HEK293 (cell line): ENCODE measurements at regions not wholly inside any gene's neighbourhood (a gene's known extent, or its start where the extent isn't known, plus 50 kb on each side); places are given as distances from the start of the nearest gene placed in this dataset.

Experiments used
- CTCF ChIA-PET: fragments of 350-600 bp; formaldehyde crosslinking; extraction: SDS; loops from one replicate; lab custom pipeline; 2021; ENCODE audit warnings: antibody characterized with exemption; lab: Yijun Ruan, JAX
- POLR2A ChIA-PET: fragments of 300-600 bp; formaldehyde crosslinking; extraction: SDS; loops from one replicate; lab custom pipeline; 2020; ENCODE audit warnings: antibody characterized with exemption, inconsistent platforms; lab: Yijun Ruan, JAX
- H3K27ac ChIP-seq: fragments of 200-500 bp; sonication (Bioruptor generic); 2 replicates; pipeline ENCODE4 v1.5.1; 2014; ENCODE audit warnings: low read depth, low read length, control low read depth, inconsistent platforms; ENCODE audit errors: extremely low read depth
- H3K36me3 ChIP-seq, 2 experiments: fragments of 200-500 bp in 1 of 2; sonication (Bioruptor generic) in 1 of 2; 1 replicate in 1 of 2; 2 replicates in 1 of 2; pipeline ENCODE4 v1.5.1; 2014 to 2017; ENCODE audit warnings: inconsistent platforms in 2 of 2, low read length in 2 of 2; ENCODE audit not compliant: control insufficient read depth in 2 of 2, insufficient read depth in 1 of 2
- H3K4me1 ChIP-seq: fragments of 200-500 bp; sonication (Bioruptor generic); 2 replicates; pipeline ENCODE4 v1.5.1; 2014; ENCODE audit warnings: mild to moderate bottlenecking, low read length, inconsistent platforms; ENCODE audit not compliant: control insufficient read depth, insufficient read depth
- H3K4me3 ChIP-seq: 2 replicates; pipeline ENCODE4 v1.5.1; 2011; ENCODE audit warnings: low read depth, mild to moderate bottlenecking, control low read depth, low read length, moderate library complexity
- H3K9me3 ChIP-seq: fragments of 200-500 bp; sonication (Bioruptor generic); 2 replicates; pipeline ENCODE4 v1.5.1; 2014; ENCODE audit warnings: low read depth, low read length, inconsistent platforms; ENCODE audit not compliant: control insufficient read depth, insufficient read depth
- GFI1B ChIP-seq: fragments of 450-650 bp; formaldehyde crosslinking; IDR thresholded peaks from 2 replicates; pipeline ENCODE4 v1.5.1; 2016; ENCODE audit warnings: missing biosample characterization, missing genetic modification characterization
- GLI4 ChIP-seq: fragments of 450-650 bp; formaldehyde crosslinking; IDR thresholded peaks from 2 replicates; pipeline ENCODE4 v1.5.1; 2016; ENCODE audit warnings: missing biosample characterization, missing genetic modification characterization
- HOXC10 ChIP-seq: sonication (generic); formaldehyde crosslinking; IDR thresholded peaks from 2 replicates; pipeline ENCODE4 v1.8.1; 2023; ENCODE audit warnings: mild to moderate bottlenecking, missing genetic modification reagents
- KLF16 ChIP-seq: fragments of 450-650 bp; formaldehyde crosslinking; IDR thresholded peaks from 2 replicates; pipeline ENCODE4 v1.5.1; 2017; ENCODE audit warnings: missing biosample characterization, missing genetic modification characterization
- MYNN ChIP-seq: fragments of 450-650 bp; formaldehyde crosslinking; IDR thresholded peaks from 2 replicates; pipeline ENCODE4 v1.5.1; 2016; ENCODE audit warnings: missing biosample characterization, missing genetic modification characterization, borderline replicate concordance
- MZF1 ChIP-seq: fragments of 450-650 bp; formaldehyde crosslinking; IDR thresholded peaks from 2 replicates; pipeline ENCODE4 v1.5.1; 2017; ENCODE audit warnings: missing biosample characterization, missing genetic modification characterization, borderline replicate concordance
- PRDM6 ChIP-seq: fragments of 450-650 bp; formaldehyde crosslinking; IDR thresholded peaks from 2 replicates; pipeline ENCODE4 v1.5.1; 2017; ENCODE audit warnings: missing biosample characterization, missing genetic modification characterization
- REST ChIP-seq: fragments of 450-650 bp; formaldehyde crosslinking; IDR thresholded peaks from 2 replicates; pipeline ENCODE4 v1.5.1; 2016; ENCODE audit warnings: missing biosample characterization, missing genetic modification characterization
- YY2 ChIP-seq: fragments of 450-650 bp; formaldehyde crosslinking; IDR thresholded peaks from 2 replicates; pipeline ENCODE4 v1.5.1; 2016; ENCODE audit warnings: missing biosample characterization, missing genetic modification characterization
- ZFP41 ChIP-seq: fragments of 450-650 bp; formaldehyde crosslinking; IDR thresholded peaks from 2 replicates; pipeline ENCODE4 v1.5.1; 2016; ENCODE audit warnings: missing biosample characterization, missing genetic modification characterization, borderline replicate concordance
- ZNF140 ChIP-seq: fragments of 450-650 bp; formaldehyde crosslinking; IDR thresholded peaks from 2 replicates; pipeline ENCODE4 v1.5.1; 2016; ENCODE audit warnings: missing biosample characterization, missing genetic modification characterization
- ZNF214 ChIP-seq: fragments of 450-650 bp; formaldehyde crosslinking; IDR thresholded peaks from 2 replicates; pipeline ENCODE4 v1.5.1; 2017; ENCODE audit warnings: missing biosample characterization, mild to moderate bottlenecking, missing genetic modification characterization, borderline replicate concordance
- ZNF223 ChIP-seq: fragments of 450-650 bp; formaldehyde crosslinking; IDR thresholded peaks from 2 replicates; pipeline ENCODE4 v1.5.1; 2016; ENCODE audit warnings: missing biosample characterization, missing genetic modification characterization
- ZNF473 ChIP-seq: fragments of 450-650 bp; formaldehyde crosslinking; IDR thresholded peaks from 2 replicates; pipeline ENCODE4 v1.5.1; 2017; ENCODE audit warnings: missing biosample characterization, missing genetic modification characterization
- ZNF513 ChIP-seq: fragments of 450-650 bp; IDR thresholded peaks from 2 replicates; pipeline ENCODE4 v1.5.1; 2018; ENCODE audit warnings: missing biosample characterization, missing genetic modification characterization
- ZNF561 ChIP-seq: fragments of 450-650 bp; IDR thresholded peaks from 2 replicates; pipeline ENCODE4 v1.5.1; 2018; ENCODE audit warnings: missing biosample characterization, missing genetic modification characterization, borderline replicate concordance
- ZNF571 ChIP-seq: fragments of 450-650 bp; formaldehyde crosslinking; IDR thresholded peaks from 2 replicates; pipeline ENCODE4 v1.5.0; 2017; ENCODE audit warnings: missing biosample characterization, missing genetic modification characterization
- ZNF596 ChIP-seq: fragments of 450-650 bp; IDR thresholded peaks from 2 replicates; pipeline ENCODE4 v1.5.0; 2018; ENCODE audit warnings: missing biosample characterization, mild to moderate bottlenecking, missing genetic modification characterization, moderate library complexity
- ZNF610 ChIP-seq: fragments of 450-650 bp; formaldehyde crosslinking; IDR thresholded peaks from 2 replicates; pipeline ENCODE4 v1.5.1; 2016; ENCODE audit warnings: missing biosample characterization, missing genetic modification characterization, borderline replicate concordance
- ZNF645 ChIP-seq: fragments of 450-650 bp; formaldehyde crosslinking; IDR thresholded peaks from 2 replicates; pipeline ENCODE4; 2016; ENCODE audit warnings: missing biosample characterization, missing genetic modification characterization
- ZNF660 ChIP-seq: fragments of 450-650 bp; IDR thresholded peaks from 2 replicates; pipeline ENCODE4 v1.5.1; 2018; ENCODE audit warnings: missing biosample characterization, mild to moderate bottlenecking, missing genetic modification characterization
- ZNF664 ChIP-seq: fragments of 450-650 bp; formaldehyde crosslinking; IDR thresholded peaks from 2 replicates; pipeline ENCODE4 v1.5.1; 2016; ENCODE audit warnings: missing biosample characterization, missing genetic modification characterization
- ZNF701 ChIP-seq: fragments of 450-650 bp; formaldehyde crosslinking; IDR thresholded peaks from 2 replicates; pipeline ENCODE4 v1.5.1; 2016; ENCODE audit warnings: missing biosample characterization, missing genetic modification characterization
- ZNF707 ChIP-seq: fragments of 450-650 bp; formaldehyde crosslinking; IDR thresholded peaks from 2 replicates; pipeline ENCODE4 v1.5.1; 2016; ENCODE audit warnings: missing biosample characterization, missing genetic modification characterization
- TF ChIP-seq, protein P1 (sequence below): fragments of 450-650 bp; formaldehyde crosslinking; IDR thresholded peaks from 2 replicates; pipeline ENCODE4 v1.5.1; 2017; ENCODE audit warnings: missing biosample characterization, missing genetic modification characterization

- H3K27ac ChIP-seq = no peak overlapping the region
- no peak for TF ChIP-seq REST (tag by site-specific recombination)
- TF ChIP-seq ZNF660 (tag by site-specific recombination) = no peak
- TF ChIP-seq ZNF664 (tag by site-specific recombination) = no peak
- no peak for TF ChIP-seq ZNF701
- TF ChIP-seq ZNF596 (tag by site-specific recombination) = no peak
- no peak for TF ChIP-seq KLF16 (tag by site-specific recombination)
- TF ChIP-seq GFI1B (tag by site-specific recombination) = no peak
- TF ChIP-seq MYNN (tag by site-specific recombination) = no peak
- TF ChIP-seq ZNF561 = no peak
- no peak for TF ChIP-seq ZNF513 (tag by site-specific recombination)
- no peak for TF ChIP-seq MZF1 (tag by site-specific recombination)
- no peak for TF ChIP-seq ZNF223 (tag by site-specific recombination)
- no peak for TF ChIP-seq YY2
- TF ChIP-seq ZNF571 (tag by site-specific recombination) = no peak
- TF ChIP-seq PRDM6 (tag by site-specific recombination) = no peak
- no peak for TF ChIP-seq ZNF473 (tag by site-specific recombination)
- TF ChIP-seq ZNF214 (tag by site-specific recombination) = no peak
- H3K4me1 ChIP-seq = 0 out of 2 replicates have a peak, but pooled peaks cover 3% of the 10 kb centered on the region
- POLR2A ChIA-PET = no interaction called here
- H3K9me3 ChIP-seq = no peaks in the 10 kb centered on the region
- no peaks in the 10 kb centered on the region for H3K36me3 ChIP-seq
- no peak overlapping the region for H3K4me3 ChIP-seq
- CTCF ChIA-PET = interaction anchor here (0.6 kb wide), 1 partner anchor 84 kb away, joined by 3 read pairs; no protein-coding TSS in a partner anchor
Observed at GRCh38 chr10:44697116-44697515, 214.0 kb upstream of the TMEM72 start.

DNA sequence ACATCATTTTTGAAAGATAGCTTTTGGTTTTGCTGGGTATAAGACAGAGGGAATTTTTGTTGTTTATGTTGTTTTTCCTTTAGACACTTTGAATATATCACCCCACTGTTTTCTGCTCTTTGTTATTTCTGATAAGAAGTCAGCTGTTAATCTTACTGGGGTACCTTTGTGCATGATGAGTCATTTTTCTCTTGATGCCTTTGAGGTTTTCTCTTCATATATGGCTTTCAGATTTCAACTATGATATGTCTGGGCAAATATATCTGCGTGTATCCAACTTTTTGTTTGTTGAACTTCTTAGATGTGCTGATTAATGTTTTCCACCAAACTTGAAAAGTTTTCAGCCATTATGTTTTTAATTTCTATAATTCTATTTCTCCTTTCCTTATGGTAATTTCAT is 208.6 kb upstream of the TMEM72 start:
- Histone ChIP-seq H3K27ac (no peak overlapping the region), H3K9me3 (no peaks in the 10 kb centered on the region), H3K4me3 (no peak overlapping the region), H3K4me1 (no peaks in the 10 kb centered on the region), H3K36me3 (no peaks in the 10 kb centered on the region)
- CTCF ChIA-PET = interaction anchor here (0.6 to 1.3 kb wide), 3 partner anchors 8 to 1838 kb away, joined by 3 to 6 read pairs (median 3); no protein-coding TSS in a partner anchor
- POLR2A ChIA-PET = no interaction called here
- TF ChIP-seq ZNF645 (tag by site-specific recombination) (no peak), ZNF701 (no peak), ZFP41 (tag by site-specific recombination) (no peak), ZNF707 (tag by site-specific recombination) (no peak), ZNF513 (tag by site-specific recombination) (no peak), ZNF610 (no peak), GLI4 (no peak), ZNF140 (tag by site-specific recombination) (no peak), HOXC10 (CRISPR knock-in tag) (no peak)
- TF ChIP-seq, protein P1, sequence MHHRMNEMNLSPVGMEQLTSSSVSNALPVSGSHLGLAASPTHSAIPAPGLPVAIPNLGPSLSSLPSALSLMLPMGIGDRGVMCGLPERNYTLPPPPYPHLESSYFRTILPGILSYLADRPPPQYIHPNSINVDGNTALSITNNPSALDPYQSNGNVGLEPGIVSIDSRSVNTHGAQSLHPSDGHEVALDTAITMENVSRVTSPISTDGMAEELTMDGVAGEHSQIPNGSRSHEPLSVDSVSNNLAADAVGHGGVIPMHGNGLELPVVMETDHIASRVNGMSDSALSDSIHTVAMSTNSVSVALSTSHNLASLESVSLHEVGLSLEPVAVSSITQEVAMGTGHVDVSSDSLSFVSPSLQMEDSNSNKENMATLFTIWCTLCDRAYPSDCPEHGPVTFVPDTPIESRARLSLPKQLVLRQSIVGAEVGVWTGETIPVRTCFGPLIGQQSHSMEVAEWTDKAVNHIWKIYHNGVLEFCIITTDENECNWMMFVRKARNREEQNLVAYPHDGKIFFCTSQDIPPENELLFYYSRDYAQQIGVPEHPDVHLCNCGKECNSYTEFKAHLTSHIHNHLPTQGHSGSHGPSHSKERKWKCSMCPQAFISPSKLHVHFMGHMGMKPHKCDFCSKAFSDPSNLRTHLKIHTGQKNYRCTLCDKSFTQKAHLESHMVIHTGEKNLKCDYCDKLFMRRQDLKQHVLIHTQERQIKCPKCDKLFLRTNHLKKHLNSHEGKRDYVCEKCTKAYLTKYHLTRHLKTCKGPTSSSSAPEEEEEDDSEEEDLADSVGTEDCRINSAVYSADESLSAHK (tag by site-specific recombination) = no peak
